Natural killer cell (primary cell): ENCODE measurements at regions not wholly inside any gene's neighbourhood (a gene's known extent, or its start where the extent isn't known, plus 50 kb on each side); places are given as distances from the start of the nearest gene placed in this dataset.

Source experiments
- ATAC-seq, 3 donors: fragments of 150-1000 bp in 2 of 3; fragments of 200-7000 bp in 1 of 3; cut with Tn5 transposase; 1 replicate in 1 of 3; 2 replicates in 2 of 3; pipeline ENCODE4 v1.10.0; 2021; ENCODE audit warnings: mild to moderate bottlenecking in 2 of 3, moderate library complexity in 2 of 3
- DNase-seq, 2 donors: peaks; one replicate each; pipeline versions ENCODE4 v3.0.0 to v3.0.0-alpha.2; 2013 to 2021; ENCODE audit warnings: mixed read lengths in 1 of 2
- H3K27ac ChIP-seq: one replicate; pipeline ENCODE4 v1.5.1; 2013; ENCODE audit warnings: mild to moderate bottlenecking, low read length
- H3K27me3 ChIP-seq: one replicate; pipeline ENCODE4 v1.6.1; 2013; ENCODE audit warnings: low read length; ENCODE audit not compliant: control insufficient read depth, insufficient read depth
- H3K36me3 ChIP-seq: one replicate; pipeline ENCODE4 v1.6.1; 2013; ENCODE audit warnings: low read length; ENCODE audit not compliant: control insufficient read depth, insufficient read depth
- H3K4me1 ChIP-seq: one replicate; pipeline ENCODE4 v1.6.1; 2013; ENCODE audit warnings: low read length; ENCODE audit not compliant: control insufficient read depth, insufficient read depth
- H3K4me3 ChIP-seq: one replicate; pipeline ENCODE4 v1.5.1; 2013; ENCODE audit warnings: low read length
- H3K9me3 ChIP-seq: one replicate; pipeline ENCODE4 v1.6.1; 2013; ENCODE audit warnings: low read length; ENCODE audit not compliant: control insufficient read depth, insufficient read depth
- H3K27ac Mint-ChIP-seq, 2 donors: one replicate each; pipeline ENCODE4 v1.8.0; 2022; ENCODE audit warnings: mild to moderate bottlenecking in 2 of 2, mixed read lengths in 2 of 2, moderate library complexity in 1 of 2
- H3K27me3 Mint-ChIP-seq, 2 donors: one replicate each; pipeline ENCODE4 v1.8.0; 2022; ENCODE audit warnings: low read depth in 2 of 2, mixed read lengths in 2 of 2
- H3K36me3 Mint-ChIP-seq: one replicate; pipeline ENCODE4 v1.8.0; 2022; ENCODE audit warnings: mixed read lengths
- H3K4me1 Mint-ChIP-seq, 2 donors: one replicate each; pipeline ENCODE4 v1.8.0; 2022; ENCODE audit warnings: mixed read lengths in 2 of 2
- H3K4me3 Mint-ChIP-seq: one replicate; pipeline ENCODE4 v1.8.0; 2022; ENCODE audit warnings: mild to moderate bottlenecking, moderate library complexity, mixed read lengths
- H3K9me3 Mint-ChIP-seq, 2 donors: one replicate each; pipeline ENCODE4 v1.8.0; 2022; ENCODE audit warnings: mixed read lengths in 2 of 2
- WGBS: methylation state at CpG from one replicate; pipeline ENCODE4 v1.1.7; 2013; ENCODE audit warnings: missing lambda C conversion rate; ENCODE audit not compliant: insufficient coverage; 5-methylcytosine and 5-hydroxymethylcytosine counted together
- intact Hi-C: fragments of 100-400 bp; cut with micrococcal nuclease; formaldehyde crosslinking; loops from one replicate; pipeline ENCODE4 v1.14.2; 2022
- TF ChIP-seq, protein P1 (sequence below): fragments of 200-600 bp; IDR thresholded peaks from one replicate; pipeline ENCODE4 v1.8.0; 2022; ENCODE audit warnings: antibody characterized with exemption

DNA sequence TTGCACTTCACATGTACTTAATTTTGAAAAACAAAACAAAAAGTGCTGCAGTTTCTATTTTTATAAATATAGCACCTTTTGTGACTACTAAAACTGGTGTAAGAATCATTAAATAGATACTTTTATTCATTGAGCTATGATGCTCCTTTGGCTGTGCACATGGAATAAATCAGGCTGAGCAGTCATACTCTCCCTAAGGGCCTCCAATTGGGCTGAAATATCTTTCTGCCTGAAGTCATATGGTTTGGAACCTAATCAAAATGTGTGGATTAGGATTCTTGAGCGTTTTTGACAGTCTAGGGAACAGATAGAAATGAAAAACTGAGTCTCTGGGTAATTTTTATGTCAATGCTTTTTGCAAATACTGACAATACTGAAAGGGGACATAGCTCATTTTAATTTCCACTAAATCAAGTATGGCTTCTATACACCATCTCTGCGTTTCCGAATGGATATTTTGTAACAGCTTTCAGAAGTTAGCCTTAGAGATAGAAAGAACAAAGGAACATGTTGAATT lies 392.2 kb upstream of the ROBO1 start:
- H3K4me1 ChIP-seq: no peaks in the 10 kb centered on the region
- H3K4me3 ChIP-seq: no peak overlapping the region
- H3K36me3 Mint-ChIP-seq: no peaks in the 10 kb centered on the region
- no peaks in the 10 kb centered on the region for H3K36me3 ChIP-seq
- ATAC-seq (no peak), DNase-seq (no peak)
- H3K27ac ChIP-seq: no peak overlapping the region
- TF ChIP-seq, protein P1, sequence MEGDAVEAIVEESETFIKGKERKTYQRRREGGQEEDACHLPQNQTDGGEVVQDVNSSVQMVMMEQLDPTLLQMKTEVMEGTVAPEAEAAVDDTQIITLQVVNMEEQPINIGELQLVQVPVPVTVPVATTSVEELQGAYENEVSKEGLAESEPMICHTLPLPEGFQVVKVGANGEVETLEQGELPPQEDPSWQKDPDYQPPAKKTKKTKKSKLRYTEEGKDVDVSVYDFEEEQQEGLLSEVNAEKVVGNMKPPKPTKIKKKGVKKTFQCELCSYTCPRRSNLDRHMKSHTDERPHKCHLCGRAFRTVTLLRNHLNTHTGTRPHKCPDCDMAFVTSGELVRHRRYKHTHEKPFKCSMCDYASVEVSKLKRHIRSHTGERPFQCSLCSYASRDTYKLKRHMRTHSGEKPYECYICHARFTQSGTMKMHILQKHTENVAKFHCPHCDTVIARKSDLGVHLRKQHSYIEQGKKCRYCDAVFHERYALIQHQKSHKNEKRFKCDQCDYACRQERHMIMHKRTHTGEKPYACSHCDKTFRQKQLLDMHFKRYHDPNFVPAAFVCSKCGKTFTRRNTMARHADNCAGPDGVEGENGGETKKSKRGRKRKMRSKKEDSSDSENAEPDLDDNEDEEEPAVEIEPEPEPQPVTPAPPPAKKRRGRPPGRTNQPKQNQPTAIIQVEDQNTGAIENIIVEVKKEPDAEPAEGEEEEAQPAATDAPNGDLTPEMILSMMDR: no peak
- peaks cover 8 to 14% of the 10 kb centered on the region in 2 donors for H3K9me3 Mint-ChIP-seq
- H3K27ac Mint-ChIP-seq: no peak overlapping the region
- 8% methylated on average over 1 of the region's 3 CpGs for WGBS
- no peaks in the 10 kb centered on the region for H3K4me1 Mint-ChIP-seq
- intact Hi-C loops: no loop called here
- no peaks in the 10 kb centered on the region for H3K27me3 ChIP-seq
- no peaks in the 10 kb centered on the region for H3K27me3 Mint-ChIP-seq
- no peak overlapping the region for H3K4me3 Mint-ChIP-seq
- peaks cover 10% of the 10 kb centered on the region for H3K9me3 ChIP-seq

DNA sequence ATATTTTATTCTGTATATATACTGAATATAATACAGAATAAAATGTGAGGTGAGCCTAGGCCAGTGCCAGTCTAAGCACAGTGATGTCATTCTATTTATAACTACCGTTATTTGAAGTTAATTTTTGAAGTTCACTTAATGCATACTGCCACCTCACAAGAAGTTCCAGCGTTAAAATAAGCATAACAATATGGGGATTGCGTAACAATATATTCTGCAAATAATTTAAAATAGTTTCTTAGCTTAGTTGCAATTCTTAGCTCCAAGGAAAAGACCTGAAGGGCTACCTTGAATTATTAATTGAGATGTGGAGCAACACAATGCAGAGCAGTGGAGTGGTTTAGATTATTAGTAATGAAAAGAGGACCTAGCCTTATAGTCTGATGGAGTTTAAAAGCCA lies 390.5 kb upstream of the ROBO1 start:
- DNase-seq (no peak), ATAC-seq (no peak)
- intact Hi-C loops: no loop called here
- Histone ChIP-seq H3K27ac (no peak overlapping the region), H3K27me3 (no peaks in the 10 kb centered on the region), H3K4me3 (no peak overlapping the region), H3K9me3 (peaks cover 18% of the 10 kb centered on the region), H3K36me3 (no peaks in the 10 kb centered on the region), H3K4me1 (no peaks in the 10 kb centered on the region)
- no peak overlapping the region for H3K27ac Mint-ChIP-seq
- H3K4me3 Mint-ChIP-seq: no peak overlapping the region
- H3K4me1 Mint-ChIP-seq: no peaks in the 10 kb centered on the region
- H3K9me3 Mint-ChIP-seq: peaks cover 15 to 18% of the 10 kb centered on the region in 2 donors
- TF ChIP-seq, protein P1: no peak
- 100% methylated on average over 1 of the region's 3 CpGs for WGBS
- H3K36me3 Mint-ChIP-seq: peaks cover 9% of the 10 kb centered on the region
- no peaks in the 10 kb centered on the region for H3K27me3 Mint-ChIP-seq

DNA sequence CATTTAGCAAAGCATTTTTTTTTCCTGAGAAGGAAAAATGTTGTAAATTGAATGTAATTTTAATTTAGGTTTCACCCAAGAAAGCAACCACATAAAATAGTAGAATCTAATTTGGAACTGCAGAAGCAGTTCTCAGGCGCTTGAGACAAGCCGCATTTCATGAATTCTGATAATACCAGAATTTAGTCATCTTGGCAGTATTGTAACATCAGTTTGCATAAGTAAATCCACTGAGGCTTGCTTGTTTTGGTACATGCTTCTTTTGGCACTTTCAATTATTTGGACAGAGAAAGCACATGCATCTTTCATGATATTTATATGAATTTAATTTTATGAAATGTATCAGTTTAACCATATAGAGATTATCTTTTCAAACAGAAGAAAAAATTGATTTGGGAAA lies 389.7 kb upstream of the ROBO1 start:
- no peak overlapping the region for H3K27ac Mint-ChIP-seq
- DNase-seq: no peak
- WGBS: 100% methylated on average over 2 of the region's 2 CpGs
- Histone ChIP-seq H3K4me3 (no peak overlapping the region), H3K27ac (no peak overlapping the region), H3K4me1 (no peaks in the 10 kb centered on the region), H3K9me3 (peaks cover 13% of the 10 kb centered on the region), H3K27me3 (no peaks in the 10 kb centered on the region), H3K36me3 (no peaks in the 10 kb centered on the region)
- peaks cover 9% of the 10 kb centered on the region for H3K36me3 Mint-ChIP-seq
- TF ChIP-seq, protein P1: no peak
- intact Hi-C loops: no loop called here
- H3K27me3 Mint-ChIP-seq: no peaks in the 10 kb centered on the region
- H3K9me3 Mint-ChIP-seq: peaks cover 19 to 26% of the 10 kb centered on the region in 2 donors
- no peaks in the 10 kb centered on the region for H3K4me1 Mint-ChIP-seq
- H3K4me3 Mint-ChIP-seq: no peak overlapping the region
- ATAC-seq: no peak

DNA sequence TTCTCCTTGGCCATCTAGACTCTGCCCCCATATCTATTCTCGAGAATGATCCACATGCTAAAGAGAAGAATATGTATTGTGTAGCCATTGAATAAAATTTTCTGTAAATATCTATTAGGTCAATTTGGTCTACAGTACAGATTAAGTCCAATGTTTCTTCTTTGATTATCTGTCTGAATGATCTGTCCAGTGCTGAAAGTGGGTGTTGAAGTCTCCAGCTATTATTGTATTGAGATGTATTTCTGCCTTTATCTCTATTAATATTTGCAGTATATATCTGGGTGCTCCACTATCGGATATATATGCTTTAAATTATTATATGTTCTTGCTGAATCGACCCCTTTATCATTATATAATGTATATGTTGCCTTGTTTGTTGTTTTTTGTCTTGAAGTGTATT lies 384.9 kb upstream of the ROBO1 start:
- Histone ChIP-seq H3K27ac (no peak overlapping the region), H3K4me3 (no peak overlapping the region), H3K4me1 (no peaks in the 10 kb centered on the region), H3K9me3 (peaks cover 19% of the 10 kb centered on the region), H3K27me3 (no peaks in the 10 kb centered on the region), H3K36me3 (no peaks in the 10 kb centered on the region)
- WGBS: no CpG with 5 or more reads among the region's 3 CpGs
- no peak for ATAC-seq
- peaks cover 14% of the 10 kb centered on the region for H3K36me3 Mint-ChIP-seq
- no peaks in the 10 kb centered on the region for H3K4me1 Mint-ChIP-seq
- H3K27ac Mint-ChIP-seq: no peak overlapping the region
- H3K27me3 Mint-ChIP-seq: no peaks in the 10 kb centered on the region
- intact Hi-C loops: no loop called here
- peaks cover 25 to 31% of the 10 kb centered on the region in 2 donors for H3K9me3 Mint-ChIP-seq
- TF ChIP-seq, protein P1: no peak
- DNase-seq: no peak
- no peak overlapping the region for H3K4me3 Mint-ChIP-seq
